GM21515 (cell line): ENCODE measurements at regions not wholly inside any gene's neighbourhood (a gene's known extent, or its start where the extent isn't known, plus 50 kb on each side); places are given as distances from the start of the nearest gene placed in this dataset.
"Not testable (repeated sequence)": the region's sequence is repeated elsewhere in the genome, so short reads cannot be mapped to it uniquely, and the experiment has no call there.

Source experiments
- ATAC-seq: cut with Tn5 transposase; IDR thresholded peaks from one replicate; pipeline ENCODE4 v1.9.1; 2021; ENCODE audit not compliant: unreplicated experiment

- ATAC-seq = no peak
These were observed 390.2 kb downstream of the THBS2 start for GRCh38 chr6:168863467-168863866.

GRCh38 chr6:168862346-168862980, 391.2 kb downstream of the THBS2 start:
- ATAC-seq = no peak

GRCh38 chr6:168860987-168861386, 392.7 kb downstream of the THBS2 start:
- ATAC-seq = no peak

- ATAC-seq = no peak
These were observed 393.3 kb downstream of the THBS2 start for GRCh38 chr6:168860341-168860740.

- ATAC-seq = no peak
These were observed 394.7 kb downstream of the THBS2 start for GRCh38 chr6:168858926-168859325.

GRCh38 chr6:168856914-168857313, 396.7 kb downstream of the THBS2 start:
- no peak for ATAC-seq

GRCh38 chr6:168852376-168852884, 401.2 kb downstream of the THBS2 start:
- no peak for ATAC-seq

- ATAC-seq = no peak
These were observed 401.9 kb downstream of the THBS2 start for GRCh38 chr6:168851460-168852375.

GRCh38 chr6:168850027-168850736, 403.5 kb downstream of the THBS2 start:
- not testable (repeated sequence) for ATAC-seq

GRCh38 chr6:168849459-168849858, 404.2 kb downstream of the THBS2 start:
- no peak for ATAC-seq

- ATAC-seq = no peak
These were observed 404.8 kb downstream of the THBS2 start for GRCh38 chr6:168848797-168849196.

GRCh38 chr6:168844821-168845609, 404.0 kb downstream of the SMOC2 start:
- ATAC-seq = no peak

- ATAC-seq = not testable (repeated sequence)
These were observed 401.7 kb downstream of the SMOC2 start for GRCh38 chr6:168842632-168843212.

- ATAC-seq = no peak
These were observed 400.8 kb downstream of the SMOC2 start for GRCh38 chr6:168841609-168842278.

GRCh38 chr6:168840932-168841331, 399.9 kb downstream of the SMOC2 start:
- not testable (repeated sequence) for ATAC-seq

- ATAC-seq = not testable (repeated sequence)
These were observed 399.3 kb downstream of the SMOC2 start for GRCh38 chr6:168840299-168840698.

GRCh38 chr6:168838037-168838399, 397.0 kb downstream of the SMOC2 start:
- ATAC-seq = no peak

GRCh38 chr6:168837254-168838036, 396.5 kb downstream of the SMOC2 start:
- ATAC-seq = no peak

GRCh38 chr6:168835991-168836390, 395.0 kb downstream of the SMOC2 start:
- no peak for ATAC-seq
